K562 (cell line): ENCODE measurements at regions not wholly inside any gene's neighbourhood (a gene's known extent, or its start where the extent isn't known, plus 50 kb on each side); places are given as distances from the start of the nearest gene placed in this dataset.

Experiments used
- ATAC-seq: fragments of 200-7000 bp; cut with Tn5 transposase; 3 replicates; pipeline ENCODE4 v1.9.1; 2020; ENCODE audit warnings: moderate library complexity
- BruUV-seq: library from RNA; stranded (reverse); fragments of 400-500 nt; replicated peaks from 2 replicates; lab custom pipeline; 2021; lab: Mats Ljungman, UMichigan
- CTCF ChIA-PET: fragments of 300-600 bp; formaldehyde crosslinking; extraction: SDS; loops from one replicate; lab custom pipeline; 2021; ENCODE audit warnings: low intra/inter-chr PET ratio; lab: Yijun Ruan, JAX
- POLR2A ChIA-PET: fragments of 300-600, 350-650 bp; sonication (Branson Sonifier 250); formaldehyde crosslinking; extraction: SDS; loops from one replicate; lab custom pipeline; 2021; ENCODE audit warnings: antibody characterized with exemption, inconsistent platforms; lab: Yijun Ruan, JAX
- DNase-seq, 4 experiments: peaks; one replicate each; pipeline versions ENCODE4 v3.0.0 to v3.0.0-alpha.2; 2011 to 2018; ENCODE audit warnings: low spot score in 3 of 4, mixed read lengths in 3 of 4; ENCODE audit errors: extremely low read depth in 1 of 4
- FAIRE-seq: peaks from 2 replicates; lab custom pipeline; 2011; peaks lifted over from hg19 to GRCh38; lab: Jason Lieb, UNC
- H2AFZ ChIP-seq: 2 replicates; pipeline ENCODE4 v1.6.0; 2011; ENCODE audit warnings: low read depth, low read length, control low read depth, inconsistent platforms
- H3K27ac ChIP-seq: fragments of 200-600 bp; 3 replicates; pipeline ENCODE4 v1.8.0; 2011; ENCODE audit warnings: low read depth, mild to moderate bottlenecking, control low read depth, inconsistent platforms, low read length, moderate library complexity, mixed read lengths; ENCODE audit errors: extremely low read depth
- H3K27me3 ChIP-seq, 2 experiments: fragments of 300-600 bp in 1 of 2; 2 replicates in 1 of 2; 3 replicates in 1 of 2; pipeline versions ENCODE4 v1.6.0 to v1.8.0; 2011; ENCODE audit warnings: inconsistent platforms in 2 of 2, low read length in 2 of 2, mild to moderate bottlenecking in 1 of 2, mixed read lengths in 1 of 2, moderate library complexity in 1 of 2; ENCODE audit not compliant: control insufficient read depth in 2 of 2, insufficient read depth in 2 of 2
- H3K36me3 ChIP-seq: fragments of 300-600 bp; 3 replicates; pipeline ENCODE4 v1.8.0; 2011; ENCODE audit warnings: mild to moderate bottlenecking, low read length, inconsistent platforms; ENCODE audit not compliant: control insufficient read depth, insufficient read depth
- H3K4me1 ChIP-seq, 2 experiments: fragments of 200-600 bp in 1 of 2; replicated peaks in 1 of 2; 2 replicates in 1 of 2; 3 replicates in 1 of 2; pipeline versions ENCODE4 v1.5.1 to v1.8.0; 2011; ENCODE audit warnings: inconsistent platforms in 2 of 2, low read length in 2 of 2, mild to moderate bottlenecking in 1 of 2, mixed read lengths in 1 of 2, moderate library complexity in 1 of 2; ENCODE audit not compliant: control insufficient read depth in 2 of 2, insufficient read depth in 2 of 2
- H3K4me2 ChIP-seq: 2 replicates; pipeline ENCODE4 v1.6.1; 2011; ENCODE audit warnings: low read length, control low read depth, inconsistent platforms, mixed read lengths; ENCODE audit not compliant: insufficient read depth
- H3K4me3 ChIP-seq: fragments of 200-600 bp; sonication (generic), shearing (Covaris generic); 2 replicates; pipeline ENCODE4 v1.5.1; 2016; ENCODE audit warnings: control low read depth, inconsistent platforms
- H3K79me2 ChIP-seq: fragments of 200-600 bp; 3 replicates; pipeline ENCODE4 v1.8.0; 2011; ENCODE audit warnings: low read length, inconsistent platforms; ENCODE audit not compliant: control insufficient read depth, insufficient read depth
- H3K9ac ChIP-seq, 2 experiments: 2 replicates each; pipeline versions ENCODE4 v1.6.0 to v1.6.1; 2011; ENCODE audit warnings: low read depth in 2 of 2, low read length in 2 of 2, control low read depth in 1 of 2, inconsistent platforms in 1 of 2, mild to moderate bottlenecking in 1 of 2, mixed read lengths in 1 of 2; ENCODE audit not compliant: insufficient read depth in 1 of 2
- H3K9me1 ChIP-seq: one replicate; pipeline ENCODE4 v1.6.0; 2011; ENCODE audit warnings: inconsistent platforms, mild to moderate bottlenecking, low read length, moderate library complexity; ENCODE audit not compliant: control insufficient read depth, insufficient read depth
- H3K9me3 ChIP-seq: replicated peaks from 2 replicates; pipeline ENCODE4 v1.5.1; 2011; ENCODE audit warnings: low read depth, low read length, inconsistent platforms; ENCODE audit not compliant: control insufficient read depth, insufficient read depth
- H4K20me1 ChIP-seq: replicated peaks from 2 replicates; pipeline ENCODE4 v1.6.1; 2011; ENCODE audit warnings: low read length, inconsistent platforms, mixed read lengths; ENCODE audit not compliant: control insufficient read depth, insufficient read depth
- ETS2 ChIP-seq: IDR thresholded peaks from 2 replicates; pipeline ENCODE4 v1.6.1; 2016; ENCODE audit warnings: borderline replicate concordance, missing genetic modification characterization, mild to moderate bottlenecking, moderate library complexity, missing compliant biosample characterization; ENCODE audit not compliant: poor library complexity, severe bottlenecking
- FOXK1 ChIP-seq: sonication (generic); formaldehyde crosslinking; IDR thresholded peaks from 2 replicates; pipeline ENCODE4 v1.8.0; 2022; ENCODE audit warnings: missing genetic modification reagents, mild to moderate bottlenecking, borderline replicate concordance
- OTX1 ChIP-seq: fragments of 450-650 bp; formaldehyde crosslinking; IDR thresholded peaks from 2 replicates; pipeline ENCODE4 v1.4.0; 2022; ENCODE audit warnings: mild to moderate bottlenecking
- SMARCC2 ChIP-seq: fragments of 450-650 bp; IDR thresholded peaks from 2 replicates; pipeline ENCODE4 v1.6.1; 2017; ENCODE audit warnings: antibody characterized with exemption, moderate library complexity, mild to moderate bottlenecking, low read depth
- SRF ChIP-seq, 2 experiments: fragments of 250-450, 450-650 bp in 1 of 2; sonication (Bioruptor Pico) in 1 of 2; sonication (generic) in 1 of 2; formaldehyde crosslinking; IDR thresholded peaks; 2 replicates each; pipeline versions ENCODE4 v1.5.0 to v1.5.1; 2020 to 2022; ENCODE audit warnings: mild to moderate bottlenecking in 1 of 2, missing genetic modification reagents in 1 of 2
- ZKSCAN3 ChIP-seq: fragments of 250-450 bp; sonication (Bioruptor Pico); IDR thresholded peaks from 2 replicates; pipeline ENCODE4 v1.4.0; 2020
- ZNF12 ChIP-seq: sonication (generic); formaldehyde crosslinking; IDR thresholded peaks from 2 replicates; pipeline ENCODE4 v1.4.0; 2020; ENCODE audit warnings: mild to moderate bottlenecking, missing genetic modification reagents
- WGBS: fragments of 100-300 bp; shearing (Covaris generic); methylation state at CpG from one replicate; pipeline ENCODE4 v1.1.6; 2016; ENCODE audit warnings: low coverage, mixed read lengths; ENCODE audit not compliant: insufficient coverage; ENCODE audit errors: missing lambda C conversion rate; 5-methylcytosine and 5-hydroxymethylcytosine counted together
- in situ Hi-C: fragments of 300-500 bp; cut with MboI; formaldehyde crosslinking; loops from 4 replicates; pipeline ENCODE4 v1.15.0; 2018; ENCODE audit warnings: inconsistent platforms, mixed read lengths
- intact Hi-C: fragments of 100-400 bp; cut with micrococcal nuclease; formaldehyde crosslinking; loops from 2 replicates; pipeline ENCODE4 v1.14.2; 2022
- TF ChIP-seq, protein P1 (sequence below), 2 experiments: fragments of 450-650 bp; conservative IDR thresholded peaks; 2 replicates each; pipeline ENCODE4 v1.6.1; 2017; ENCODE audit warnings: mild to moderate bottlenecking in 2 of 2, moderate library complexity in 2 of 2
- TF ChIP-seq, protein P2 (sequence below): fragments of 200-800 bp; sonication (Bioruptor generic); IDR thresholded peaks from 2 replicates; pipeline ENCODE4 v1.6.1; 2016; ENCODE audit warnings: missing genetic modification characterization, missing compliant biosample characterization
- TF ChIP-seq, protein P3 (sequence below): sonication (generic); formaldehyde crosslinking; IDR thresholded peaks from 2 replicates; pipeline ENCODE4 v1.4.0; 2020; ENCODE audit warnings: mild to moderate bottlenecking, missing genetic modification reagents
- TF ChIP-seq, protein P4 (sequence below): fragments of 450-650 bp; formaldehyde crosslinking; IDR thresholded peaks from 2 replicates; pipeline ENCODE4 v1.4.0; 2020; ENCODE audit warnings: mild to moderate bottlenecking

DNA sequence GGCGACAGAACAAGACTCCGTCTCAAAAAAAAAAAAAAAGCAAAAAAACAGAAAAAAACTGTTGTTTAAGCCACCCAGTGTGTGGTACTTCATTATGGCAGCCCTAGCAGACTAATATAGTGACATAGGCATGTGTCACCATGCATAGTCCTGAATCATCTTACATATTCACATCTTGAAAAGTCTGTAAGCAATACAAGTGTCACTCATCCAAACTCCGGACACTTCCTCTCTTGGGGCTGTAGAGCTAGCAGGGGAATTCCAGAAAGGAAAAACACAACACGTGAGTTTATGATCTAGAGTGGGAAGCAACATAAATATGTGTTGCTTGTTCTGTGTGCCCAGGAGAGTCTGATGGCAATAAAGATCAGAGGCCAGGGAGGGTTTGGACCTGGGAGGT, 81.6 kb upstream of the KCNE2 start:
- TF ChIP-seq, protein P1, sequence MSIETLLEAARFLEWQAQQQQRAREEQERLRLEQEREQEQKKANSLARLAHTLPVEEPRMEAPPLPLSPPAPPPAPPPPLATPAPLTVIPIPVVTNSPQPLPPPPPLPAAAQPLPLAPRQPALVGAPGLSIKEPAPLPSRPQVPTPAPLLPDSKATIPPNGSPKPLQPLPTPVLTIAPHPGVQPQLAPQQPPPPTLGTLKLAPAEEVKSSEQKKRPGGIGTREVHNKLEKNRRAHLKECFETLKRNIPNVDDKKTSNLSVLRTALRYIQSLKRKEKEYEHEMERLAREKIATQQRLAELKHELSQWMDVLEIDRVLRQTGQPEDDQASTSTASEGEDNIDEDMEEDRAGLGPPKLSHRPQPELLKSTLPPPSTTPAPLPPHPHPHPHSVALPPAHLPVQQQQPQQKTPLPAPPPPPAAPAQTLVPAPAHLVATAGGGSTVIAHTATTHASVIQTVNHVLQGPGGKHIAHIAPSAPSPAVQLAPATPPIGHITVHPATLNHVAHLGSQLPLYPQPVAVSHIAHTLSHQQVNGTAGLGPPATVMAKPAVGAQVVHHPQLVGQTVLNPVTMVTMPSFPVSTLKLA (conservative IDR thresholded peaks at IDR 0.05) = no peak
- TF ChIP-seq ETS2 = no peak
- TF ChIP-seq ZNF12 = no peak
- TF ChIP-seq, protein P2, sequence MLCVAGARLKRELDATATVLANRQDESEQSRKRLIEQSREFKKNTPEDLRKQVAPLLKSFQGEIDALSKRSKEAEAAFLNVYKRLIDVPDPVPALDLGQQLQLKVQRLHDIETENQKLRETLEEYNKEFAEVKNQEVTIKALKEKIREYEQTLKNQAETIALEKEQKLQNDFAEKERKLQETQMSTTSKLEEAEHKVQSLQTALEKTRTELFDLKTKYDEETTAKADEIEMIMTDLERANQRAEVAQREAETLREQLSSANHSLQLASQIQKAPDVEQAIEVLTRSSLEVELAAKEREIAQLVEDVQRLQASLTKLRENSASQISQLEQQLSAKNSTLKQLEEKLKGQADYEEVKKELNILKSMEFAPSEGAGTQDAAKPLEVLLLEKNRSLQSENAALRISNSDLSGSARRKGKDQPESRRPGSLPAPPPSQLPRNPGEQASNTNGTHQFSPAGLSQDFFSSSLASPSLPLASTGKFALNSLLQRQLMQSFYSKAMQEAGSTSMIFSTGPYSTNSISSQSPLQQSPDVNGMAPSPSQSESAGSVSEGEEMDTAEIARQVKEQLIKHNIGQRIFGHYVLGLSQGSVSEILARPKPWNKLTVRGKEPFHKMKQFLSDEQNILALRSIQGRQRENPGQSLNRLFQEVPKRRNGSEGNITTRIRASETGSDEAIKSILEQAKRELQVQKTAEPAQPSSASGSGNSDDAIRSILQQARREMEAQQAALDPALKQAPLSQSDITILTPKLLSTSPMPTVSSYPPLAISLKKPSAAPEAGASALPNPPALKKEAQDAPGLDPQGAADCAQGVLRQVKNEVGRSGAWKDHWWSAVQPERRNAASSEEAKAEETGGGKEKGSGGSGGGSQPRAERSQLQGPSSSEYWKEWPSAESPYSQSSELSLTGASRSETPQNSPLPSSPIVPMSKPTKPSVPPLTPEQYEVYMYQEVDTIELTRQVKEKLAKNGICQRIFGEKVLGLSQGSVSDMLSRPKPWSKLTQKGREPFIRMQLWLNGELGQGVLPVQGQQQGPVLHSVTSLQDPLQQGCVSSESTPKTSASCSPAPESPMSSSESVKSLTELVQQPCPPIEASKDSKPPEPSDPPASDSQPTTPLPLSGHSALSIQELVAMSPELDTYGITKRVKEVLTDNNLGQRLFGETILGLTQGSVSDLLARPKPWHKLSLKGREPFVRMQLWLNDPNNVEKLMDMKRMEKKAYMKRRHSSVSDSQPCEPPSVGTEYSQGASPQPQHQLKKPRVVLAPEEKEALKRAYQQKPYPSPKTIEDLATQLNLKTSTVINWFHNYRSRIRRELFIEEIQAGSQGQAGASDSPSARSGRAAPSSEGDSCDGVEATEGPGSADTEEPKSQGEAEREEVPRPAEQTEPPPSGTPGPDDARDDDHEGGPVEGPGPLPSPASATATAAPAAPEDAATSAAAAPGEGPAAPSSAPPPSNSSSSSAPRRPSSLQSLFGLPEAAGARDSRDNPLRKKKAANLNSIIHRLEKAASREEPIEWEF (CRISPR knock-in tag) = no peak
- no peak for TF ChIP-seq SMARCC2
- TF ChIP-seq FOXK1 (CRISPR knock-in tag) = no peak
- TF ChIP-seq, protein P3, sequence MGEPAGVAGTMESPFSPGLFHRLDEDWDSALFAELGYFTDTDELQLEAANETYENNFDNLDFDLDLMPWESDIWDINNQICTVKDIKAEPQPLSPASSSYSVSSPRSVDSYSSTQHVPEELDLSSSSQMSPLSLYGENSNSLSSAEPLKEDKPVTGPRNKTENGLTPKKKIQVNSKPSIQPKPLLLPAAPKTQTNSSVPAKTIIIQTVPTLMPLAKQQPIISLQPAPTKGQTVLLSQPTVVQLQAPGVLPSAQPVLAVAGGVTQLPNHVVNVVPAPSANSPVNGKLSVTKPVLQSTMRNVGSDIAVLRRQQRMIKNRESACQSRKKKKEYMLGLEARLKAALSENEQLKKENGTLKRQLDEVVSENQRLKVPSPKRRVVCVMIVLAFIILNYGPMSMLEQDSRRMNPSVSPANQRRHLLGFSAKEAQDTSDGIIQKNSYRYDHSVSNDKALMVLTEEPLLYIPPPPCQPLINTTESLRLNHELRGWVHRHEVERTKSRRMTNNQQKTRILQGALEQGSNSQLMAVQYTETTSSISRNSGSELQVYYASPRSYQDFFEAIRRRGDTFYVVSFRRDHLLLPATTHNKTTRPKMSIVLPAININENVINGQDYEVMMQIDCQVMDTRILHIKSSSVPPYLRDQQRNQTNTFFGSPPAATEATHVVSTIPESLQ (CRISPR knock-in tag) = no peak
- no peak for TF ChIP-seq OTX1 (CRISPR knock-in tag)
- TF ChIP-seq ZKSCAN3 (CRISPR knock-in tag) = no peak
- TF ChIP-seq SRF (CRISPR knock-in tag; IDR thresholded peaks at IDR 0.05) = no peak
- TF ChIP-seq, protein P4, sequence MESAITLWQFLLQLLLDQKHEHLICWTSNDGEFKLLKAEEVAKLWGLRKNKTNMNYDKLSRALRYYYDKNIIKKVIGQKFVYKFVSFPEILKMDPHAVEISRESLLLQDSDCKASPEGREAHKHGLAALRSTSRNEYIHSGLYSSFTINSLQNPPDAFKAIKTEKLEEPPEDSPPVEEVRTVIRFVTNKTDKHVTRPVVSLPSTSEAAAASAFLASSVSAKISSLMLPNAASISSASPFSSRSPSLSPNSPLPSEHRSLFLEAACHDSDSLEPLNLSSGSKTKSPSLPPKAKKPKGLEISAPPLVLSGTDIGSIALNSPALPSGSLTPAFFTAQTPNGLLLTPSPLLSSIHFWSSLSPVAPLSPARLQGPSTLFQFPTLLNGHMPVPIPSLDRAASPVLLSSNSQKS = no peak
- 0% methylated on average over 4 of the region's 4 CpGs for WGBS
- ATAC-seq (no peak), DNase-seq (no peak), FAIRE-seq (no peak)
- H4K20me1 ChIP-seq = no peaks in the 10 kb centered on the region
- H3K9me3 ChIP-seq = no peaks in the 10 kb centered on the region; the same call in 1 of the 2 replicates
- H3K27me3 ChIP-seq = peaks cover 37 to 56% of the 10 kb centered on the region in 2 experiments
- intact Hi-C loops (no loop called here), in situ Hi-C loops (no loop called here)
- H3K4me2 ChIP-seq = no peak overlapping the region
- no peaks in the 10 kb centered on the region for H3K79me2 ChIP-seq
- no peaks in the 10 kb centered on the region for H3K36me3 ChIP-seq
- ChIA-PET POLR2A (interaction anchor here (1.2 kb wide), 1 partner anchor 28 kb away, joined by 5 read pairs; no protein-coding TSS in a partner anchor), CTCF (no interaction called here)
- no peak overlapping the region for H3K27ac ChIP-seq
- H3K9me1 ChIP-seq = no peaks in the 10 kb centered on the region
- H3K4me1 ChIP-seq = no peaks in the 10 kb centered on the region
- no TSS peak for BruUV-seq
- H3K9ac ChIP-seq = no peak overlapping the region
- H2AFZ ChIP-seq = no peak overlapping the region
- no peak overlapping the region for H3K4me3 ChIP-seq
